SJSA1 (cell line): ENCODE measurements at regions not wholly inside any gene's neighbourhood (a gene's known extent, or its start where the extent isn't known, plus 50 kb on each side); places are given as distances from the start of the nearest gene placed in this dataset.

Experiments used
- DNase-seq, 2 experiments: peaks; one replicate each; pipeline ENCODE4 v3.0.0-alpha.2; 2015 to 2020; ENCODE audit warnings: low spot score in 2 of 2, low read depth in 1 of 2
- H3K27ac ChIP-seq: fragments of 250-450 bp; sonication (Bioruptor Pico); 2 replicates; pipeline ENCODE4 v1.5.1; 2020; ENCODE audit warnings: mild to moderate bottlenecking, moderate library complexity
- H3K27me3 ChIP-seq: fragments of 250-450 bp; sonication (Bioruptor Pico); replicated peaks from 2 replicates; pipeline ENCODE4 v1.5.1; 2020; ENCODE audit warnings: mild to moderate bottlenecking, moderate library complexity
- H3K36me3 ChIP-seq: fragments of 250-450 bp; sonication (Bioruptor Pico); 2 replicates; pipeline ENCODE4 v1.5.1; 2020; ENCODE audit warnings: mild to moderate bottlenecking
- H3K4me1 ChIP-seq: fragments of 250-450 bp; sonication (Bioruptor Pico); replicated peaks from 2 replicates; pipeline ENCODE4 v1.6.1; 2021; ENCODE audit warnings: mild to moderate bottlenecking
- H3K4me3 ChIP-seq: fragments of 250-450 bp; sonication (Bioruptor Pico); 2 replicates; pipeline ENCODE4 v1.5.1; 2020; ENCODE audit warnings: mild to moderate bottlenecking
- H3K9me3 ChIP-seq: fragments of 250-450 bp; sonication (Bioruptor Pico); replicated peaks from 2 replicates; pipeline ENCODE4 v1.5.1; 2020; ENCODE audit warnings: mild to moderate bottlenecking

DNA sequence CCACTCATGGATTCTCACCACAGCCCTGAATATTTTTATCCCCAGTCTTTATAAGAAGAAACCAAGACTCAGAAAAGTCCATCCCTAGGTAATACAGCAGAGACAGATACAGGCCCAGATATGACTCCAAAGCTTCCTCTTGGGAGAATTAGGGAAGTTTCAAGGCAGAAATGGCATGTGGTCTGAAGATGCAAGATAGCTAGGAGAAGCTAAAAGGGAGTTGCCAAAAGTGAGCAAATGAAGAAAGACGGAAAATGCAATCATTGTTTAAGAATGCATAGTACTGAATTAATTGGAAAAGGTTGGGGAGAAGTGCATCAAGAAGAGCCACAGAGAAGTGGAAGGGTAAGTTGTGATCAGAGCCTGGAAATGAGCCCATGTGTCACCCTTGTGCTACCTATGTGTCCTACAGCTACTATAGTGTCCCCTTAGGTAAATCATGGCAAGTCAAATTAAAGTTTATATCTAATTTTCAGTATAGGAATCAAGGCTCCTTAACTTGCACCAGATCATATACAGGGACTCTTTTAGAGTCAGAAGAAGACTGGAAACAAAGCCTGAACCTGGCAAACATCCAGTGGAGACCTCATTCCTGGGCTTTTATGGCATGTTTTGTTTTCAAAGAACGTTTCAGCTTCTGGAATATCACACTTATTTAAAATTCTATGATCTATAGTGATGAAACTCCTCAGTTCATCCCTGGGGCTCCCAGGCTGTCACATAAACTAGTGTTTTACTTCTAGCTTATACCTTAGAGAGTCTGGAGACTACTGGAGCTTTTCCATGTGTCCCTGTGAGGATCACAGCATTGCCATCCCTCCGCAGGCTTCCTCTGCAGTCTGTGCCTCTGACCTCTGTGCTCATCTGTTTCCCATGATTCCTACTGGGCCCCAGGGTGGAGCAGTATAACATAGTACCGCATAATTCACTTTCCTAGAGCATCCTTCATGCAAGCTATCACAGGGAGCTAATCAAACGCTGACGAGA is 189.0 kb upstream of the CDKN3 start:
- H3K36me3 ChIP-seq: no peaks in the 10 kb centered on the region
- H3K4me3 ChIP-seq: no peak overlapping the region
- H3K4me1 ChIP-seq: peaks cover 42% of the 10 kb centered on the region
- H3K9me3 ChIP-seq: no peaks in the 10 kb centered on the region; the same call in 1 of the 2 replicates
- H3K27ac ChIP-seq: no peak overlapping the region
- H3K27me3 ChIP-seq: no peaks in the 10 kb centered on the region
- no peak for DNase-seq

DNA sequence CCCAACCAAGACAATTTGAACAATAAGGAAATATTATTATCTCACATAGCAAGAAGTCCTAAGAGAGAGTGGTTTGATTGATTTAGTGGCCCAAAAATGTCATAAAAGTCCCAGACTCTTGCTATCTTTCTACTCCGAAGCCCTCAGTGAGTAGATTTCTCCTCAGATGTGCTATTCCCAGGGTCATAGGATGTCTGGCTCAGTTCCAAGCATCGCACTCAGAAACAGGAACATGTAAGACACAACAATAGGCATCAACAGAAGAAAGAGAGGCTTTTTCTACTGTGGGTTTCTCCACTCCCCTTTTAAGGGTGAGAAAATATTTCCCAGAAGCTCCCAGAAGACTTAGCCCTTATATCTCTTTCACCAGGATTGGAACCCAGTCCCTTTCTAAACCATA is 188.1 kb upstream of the CDKN3 start:
- H3K4me1 ChIP-seq: peaks cover 42% of the 10 kb centered on the region
- no peaks in the 10 kb centered on the region for H3K27me3 ChIP-seq
- DNase-seq: no peak
- no peak overlapping the region for H3K4me3 ChIP-seq
- no peaks in the 10 kb centered on the region for H3K36me3 ChIP-seq
- no peak overlapping the region for H3K27ac ChIP-seq
- H3K9me3 ChIP-seq: no peaks in the 10 kb centered on the region; the same call in 1 of the 2 replicates

DNA sequence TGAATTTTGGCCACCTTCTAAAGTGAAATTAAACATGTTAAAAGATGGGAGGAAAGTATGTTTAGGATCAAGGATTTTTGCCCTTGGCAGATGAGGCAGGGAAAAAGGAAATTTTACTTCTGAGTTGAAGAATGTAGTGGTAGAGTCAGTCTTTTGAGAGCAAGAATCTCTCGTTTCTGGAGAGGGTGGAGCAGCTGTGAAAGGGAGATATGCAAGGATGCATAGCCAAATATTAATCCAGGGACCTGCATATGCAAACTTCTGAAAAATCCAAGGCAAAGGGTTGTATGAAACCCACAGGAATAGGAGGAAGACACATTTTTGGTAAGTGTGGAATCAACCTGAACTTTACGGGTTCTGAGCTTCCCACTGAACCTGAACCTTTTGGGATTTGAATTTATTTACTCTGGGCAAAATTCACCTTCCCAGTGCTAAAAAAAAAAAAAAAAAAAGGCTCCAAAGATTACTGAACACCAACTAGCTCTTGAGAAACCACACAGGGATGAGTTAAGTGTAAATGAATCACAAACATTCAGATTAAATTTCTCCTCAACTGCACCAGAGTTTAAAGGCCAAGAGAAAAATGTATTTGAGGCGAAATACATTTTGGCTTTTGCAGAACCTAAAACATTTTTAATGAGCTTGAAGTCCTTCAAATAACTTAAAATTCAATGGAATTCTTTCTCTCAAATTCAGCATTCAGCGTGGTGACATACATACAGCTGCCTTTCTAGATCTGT is 187.1 kb upstream of the CDKN3 start:
- DNase-seq: no peak
- H3K27ac ChIP-seq: peak overlapping the region; percentile 97; the same call in 1 of the 2 replicates

DNA sequence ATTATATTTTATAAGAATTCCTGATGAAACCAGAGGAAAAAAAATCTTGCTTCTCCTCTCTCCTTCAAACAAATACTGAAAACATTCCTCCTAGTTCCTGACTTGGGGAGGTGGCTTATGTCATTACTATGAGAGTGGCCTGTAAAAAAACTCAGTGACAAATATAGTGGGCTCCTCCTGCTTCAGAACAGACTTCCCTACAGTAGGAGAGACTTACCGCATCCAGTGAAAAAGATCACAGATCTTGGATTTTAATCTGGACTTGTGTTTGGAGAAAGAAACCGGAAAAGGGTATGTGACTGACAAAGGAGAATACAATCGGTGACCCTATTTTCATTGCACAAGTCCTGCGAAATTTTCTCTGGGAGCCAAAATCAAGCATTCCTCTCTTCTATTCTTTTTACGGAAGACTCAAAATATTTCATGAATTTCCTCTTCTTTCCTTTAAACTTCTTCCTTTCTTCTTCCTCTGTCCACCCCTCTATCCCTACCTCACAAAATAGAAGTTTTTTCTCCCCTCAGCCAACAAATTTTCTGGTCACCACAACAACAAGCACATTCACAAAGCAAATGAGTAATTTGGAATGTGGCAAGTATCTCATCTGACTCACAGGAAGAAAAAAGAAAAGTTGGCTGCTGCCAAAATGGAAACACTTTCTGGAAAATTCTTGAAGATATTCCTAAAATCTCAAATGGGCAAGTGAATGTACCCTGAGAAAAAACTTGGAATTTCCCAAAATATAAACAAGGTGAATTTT is 185.1 kb upstream of the CDKN3 start:
- Histone ChIP-seq H3K9me3 (no peaks in the 10 kb centered on the region; the same call in 1 of the 2 replicates), H3K36me3 (no peaks in the 10 kb centered on the region), H3K27ac (peak overlapping the region; percentile 97), H3K4me1 (peaks cover 38% of the 10 kb centered on the region), H3K27me3 (no peaks in the 10 kb centered on the region), H3K4me3 (peak overlapping the region; percentile 4; the same call in 1 of the 2 replicates)
- DNase-seq: peak; percentile 49 to 86

More for the DNA sequence above, 187.1 kb upstream of the CDKN3 start:
- Histone ChIP-seq H3K36me3 (no peaks in the 10 kb centered on the region), H3K4me3 (no peak overlapping the region), H3K27me3 (no peaks in the 10 kb centered on the region), H3K4me1 (peaks cover 42% of the 10 kb centered on the region), H3K9me3 (no peaks in the 10 kb centered on the region; the same call in 1 of the 2 replicates)

DNA sequence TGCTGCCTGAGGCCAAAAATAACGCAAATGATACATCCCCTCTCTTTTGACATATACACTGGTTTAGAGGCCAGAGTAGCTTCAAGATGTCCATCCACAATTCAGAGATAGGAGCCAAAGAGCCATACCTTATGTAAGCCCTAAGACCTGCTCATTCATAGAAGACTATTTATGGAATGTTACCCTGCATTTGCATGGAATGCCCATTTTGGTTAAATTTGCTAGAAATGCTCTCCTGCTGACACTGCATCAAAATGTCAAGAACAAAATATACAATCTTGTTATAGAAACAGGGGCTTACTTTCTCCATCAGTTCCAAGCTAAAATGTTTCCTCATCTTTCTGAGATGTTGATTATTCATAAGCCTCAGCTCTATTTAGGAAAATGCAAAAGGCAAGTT is 183.3 kb upstream of the CDKN3 start:
- Histone ChIP-seq H3K9me3 (no peaks in the 10 kb centered on the region; the same call in 1 of the 2 replicates), H3K27me3 (no peaks in the 10 kb centered on the region), H3K27ac (no peak overlapping the region), H3K4me3 (no peak overlapping the region), H3K4me1 (peaks cover 32% of the 10 kb centered on the region), H3K36me3 (no peaks in the 10 kb centered on the region)
- no peak for DNase-seq

DNA sequence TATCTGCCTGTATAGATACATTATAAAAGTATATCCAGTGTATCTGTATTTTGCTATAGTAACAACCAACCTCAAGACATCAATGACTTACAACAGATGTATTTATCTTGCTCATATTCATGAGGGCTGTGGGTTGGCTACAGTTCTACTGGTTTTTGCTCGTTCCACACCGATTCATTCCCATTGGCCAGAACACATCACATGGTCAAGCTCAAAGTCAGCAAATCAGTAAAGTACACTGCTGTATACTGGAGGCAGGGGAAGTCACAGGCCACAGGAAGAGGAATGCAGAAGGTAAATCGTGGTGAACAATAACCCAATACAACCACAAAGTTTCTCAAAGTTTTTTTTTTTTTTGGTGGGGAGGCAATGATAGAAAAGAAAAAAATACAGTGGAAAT is 180.0 kb upstream of the CDKN3 start:
- H3K36me3 ChIP-seq: no peaks in the 10 kb centered on the region
- no peak overlapping the region for H3K27ac ChIP-seq
- H3K4me1 ChIP-seq: peaks cover 8% of the 10 kb centered on the region
- no peaks in the 10 kb centered on the region for H3K27me3 ChIP-seq
- H3K9me3 ChIP-seq: no peaks in the 10 kb centered on the region; the same call in 1 of the 2 replicates
- H3K4me3 ChIP-seq: no peak overlapping the region
- no peak for DNase-seq

DNA sequence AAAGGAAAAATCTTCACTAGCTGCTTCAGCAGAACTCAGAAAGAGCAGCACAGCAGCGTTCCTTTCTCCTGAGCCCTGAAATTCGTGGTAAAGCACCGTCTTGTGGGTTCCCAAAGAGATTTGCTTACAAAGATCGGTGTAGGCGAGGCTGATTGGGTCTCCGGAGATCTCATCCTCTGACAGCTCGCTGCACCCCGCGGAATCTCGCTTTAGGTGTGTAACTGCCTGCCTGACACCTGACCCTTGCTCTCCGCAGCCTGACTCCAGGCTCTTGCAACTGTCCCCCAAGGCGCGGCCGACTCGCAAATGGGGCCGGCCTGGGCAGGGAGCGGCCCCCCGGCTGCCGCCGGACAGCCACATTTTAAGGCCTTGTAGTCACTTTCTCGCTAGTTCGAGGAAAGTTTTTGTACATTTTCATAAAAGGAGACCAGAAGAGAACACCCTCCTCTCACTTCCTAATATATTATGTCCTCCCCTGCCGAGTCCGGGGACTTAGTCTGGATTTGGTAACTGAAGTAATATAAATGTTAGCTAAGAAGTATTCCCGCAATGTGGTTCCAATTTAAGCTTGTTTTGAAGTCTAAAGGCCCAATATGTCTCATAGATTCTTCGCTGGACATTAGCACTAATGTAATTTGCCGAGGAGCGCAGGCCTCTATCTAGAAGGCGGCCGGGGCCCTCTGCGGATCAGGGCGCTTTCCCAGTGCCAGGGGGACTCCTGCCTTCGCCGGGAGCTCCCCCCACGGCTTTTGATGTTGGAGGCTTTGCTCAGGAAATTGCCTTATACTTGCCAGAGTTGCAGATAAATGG is 177.3 kb upstream of the CDKN3 start:
- DNase-seq: no peak
- Histone ChIP-seq H3K27ac (no peak overlapping the region), H3K9me3 (no peaks in the 10 kb centered on the region), H3K4me1 (no peaks in the 10 kb centered on the region), H3K27me3 (no peaks in the 10 kb centered on the region), H3K4me3 (no peak overlapping the region), H3K36me3 (no peaks in the 10 kb centered on the region)

DNA sequence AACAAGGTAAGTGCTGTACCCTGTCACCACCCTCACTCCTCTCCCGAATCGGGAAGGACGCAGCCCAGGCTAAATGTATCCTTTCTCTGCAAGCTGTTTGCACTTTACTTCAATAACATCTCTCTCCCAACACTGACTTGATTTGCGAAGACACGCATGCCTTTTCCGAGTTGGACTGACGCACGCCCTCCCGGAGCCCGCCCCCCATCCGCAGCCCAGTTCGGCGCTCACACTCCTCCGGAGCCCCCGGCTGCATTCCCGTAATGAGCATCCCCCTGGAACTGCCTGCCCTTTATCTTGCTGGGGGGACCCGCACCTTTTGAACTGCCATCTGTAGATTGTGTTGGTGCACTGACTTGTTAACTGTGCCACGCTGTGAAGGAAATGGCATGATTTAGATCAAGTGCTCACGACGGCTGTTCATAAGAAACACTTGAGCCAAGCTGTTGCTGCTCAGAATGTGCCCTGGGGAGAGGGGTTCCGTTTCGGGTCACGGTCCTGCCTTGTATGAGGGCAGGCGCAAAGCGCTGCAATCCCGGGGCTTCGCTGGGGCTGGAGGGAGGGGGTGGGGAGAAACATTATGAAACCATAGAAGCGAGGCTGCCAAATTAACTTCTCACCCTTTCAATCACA is 176.6 kb upstream of the CDKN3 start:
- no peaks in the 10 kb centered on the region for H3K4me1 ChIP-seq
- no peak overlapping the region for H3K27ac ChIP-seq
- no peaks in the 10 kb centered on the region for H3K9me3 ChIP-seq
- no peak for DNase-seq
- no peak overlapping the region for H3K4me3 ChIP-seq
- H3K36me3 ChIP-seq: no peaks in the 10 kb centered on the region
- no peaks in the 10 kb centered on the region for H3K27me3 ChIP-seq

DNA sequence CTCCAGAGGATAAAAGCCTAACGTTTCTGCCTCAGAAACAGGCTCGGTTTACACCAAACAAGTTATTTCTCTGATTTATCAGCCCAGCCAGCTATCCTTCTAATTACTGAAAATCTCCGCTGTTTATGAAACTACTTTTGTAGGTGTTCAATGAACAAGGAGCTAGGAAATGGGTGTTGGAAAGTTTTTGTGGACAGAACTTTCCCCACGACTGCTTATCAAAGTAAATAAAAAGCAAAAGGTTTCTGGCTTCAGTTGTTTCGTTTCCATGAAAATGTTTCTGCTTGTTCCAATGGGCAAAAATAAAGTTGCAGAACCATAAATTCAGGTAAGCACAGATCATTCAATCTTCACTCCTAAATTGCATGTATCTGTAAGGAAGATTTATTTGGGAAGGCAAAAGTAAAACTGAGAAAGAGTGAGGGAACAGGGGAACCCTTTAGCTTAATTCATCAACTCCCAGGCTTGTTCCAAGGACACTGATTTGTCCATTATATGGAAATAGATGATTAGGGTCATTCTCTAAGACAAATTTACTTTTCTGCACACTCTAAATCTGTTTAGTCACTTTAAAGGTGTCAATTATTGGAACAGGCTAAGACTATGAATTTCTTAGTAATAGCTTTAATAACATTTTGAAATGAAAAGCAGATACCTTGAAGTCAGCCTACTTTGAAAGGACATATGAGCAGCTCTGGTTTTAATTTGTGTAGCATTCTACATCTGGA is 175.9 kb upstream of the CDKN3 start:
- H3K36me3 ChIP-seq: no peaks in the 10 kb centered on the region
- no peaks in the 10 kb centered on the region for H3K4me1 ChIP-seq
- no peak overlapping the region for H3K27ac ChIP-seq
- no peak overlapping the region for H3K4me3 ChIP-seq
- no peaks in the 10 kb centered on the region for H3K27me3 ChIP-seq
- no peaks in the 10 kb centered on the region for H3K9me3 ChIP-seq
- DNase-seq: no peak

DNA sequence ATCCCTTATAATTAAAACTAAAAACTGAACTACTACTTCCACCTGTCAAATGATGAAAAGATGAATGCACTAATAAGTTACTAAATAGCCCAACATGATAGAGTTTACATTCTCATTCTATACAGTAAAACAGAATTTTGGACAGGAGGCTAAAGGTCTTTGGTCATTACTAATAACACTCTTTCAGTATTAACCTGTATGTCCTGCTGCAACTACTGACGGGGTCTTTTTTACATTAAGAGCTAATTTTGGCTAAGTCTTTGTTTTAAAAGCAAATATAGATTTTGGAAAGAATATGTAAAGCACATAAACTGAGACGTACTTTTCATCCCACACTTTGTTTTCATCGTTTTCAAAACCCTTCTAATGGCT is 175.4 kb upstream of the CDKN3 start:
- no peak overlapping the region for H3K4me3 ChIP-seq
- H3K9me3 ChIP-seq: no peaks in the 10 kb centered on the region
- no peaks in the 10 kb centered on the region for H3K36me3 ChIP-seq
- no peaks in the 10 kb centered on the region for H3K4me1 ChIP-seq
- no peaks in the 10 kb centered on the region for H3K27me3 ChIP-seq
- no peak for DNase-seq
- H3K27ac ChIP-seq: no peak overlapping the region

DNA sequence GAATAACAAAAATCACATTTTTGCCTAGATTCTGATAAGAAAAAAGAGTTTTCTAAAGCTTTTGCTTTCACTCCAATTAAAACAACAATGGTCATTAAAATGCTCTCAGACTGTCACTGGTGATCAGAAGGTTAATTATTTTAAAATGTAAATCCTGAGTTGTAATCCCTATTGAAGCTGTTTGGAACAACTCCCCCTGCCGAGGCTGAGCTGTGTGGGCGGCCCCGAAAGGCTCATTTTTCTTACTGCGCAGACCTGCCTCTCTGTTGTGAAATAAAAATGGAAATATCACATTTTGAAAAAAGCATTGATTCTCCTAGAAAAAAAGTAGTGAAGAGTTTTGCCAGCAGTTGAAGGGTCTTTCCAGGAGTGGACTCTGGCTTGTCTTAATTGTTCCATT is 174.8 kb upstream of the CDKN3 start:
- H3K36me3 ChIP-seq: no peaks in the 10 kb centered on the region
- H3K4me3 ChIP-seq: no peak overlapping the region
- DNase-seq: no peak
- no peaks in the 10 kb centered on the region for H3K4me1 ChIP-seq
- H3K9me3 ChIP-seq: no peaks in the 10 kb centered on the region
- no peak overlapping the region for H3K27ac ChIP-seq
- no peaks in the 10 kb centered on the region for H3K27me3 ChIP-seq

DNA sequence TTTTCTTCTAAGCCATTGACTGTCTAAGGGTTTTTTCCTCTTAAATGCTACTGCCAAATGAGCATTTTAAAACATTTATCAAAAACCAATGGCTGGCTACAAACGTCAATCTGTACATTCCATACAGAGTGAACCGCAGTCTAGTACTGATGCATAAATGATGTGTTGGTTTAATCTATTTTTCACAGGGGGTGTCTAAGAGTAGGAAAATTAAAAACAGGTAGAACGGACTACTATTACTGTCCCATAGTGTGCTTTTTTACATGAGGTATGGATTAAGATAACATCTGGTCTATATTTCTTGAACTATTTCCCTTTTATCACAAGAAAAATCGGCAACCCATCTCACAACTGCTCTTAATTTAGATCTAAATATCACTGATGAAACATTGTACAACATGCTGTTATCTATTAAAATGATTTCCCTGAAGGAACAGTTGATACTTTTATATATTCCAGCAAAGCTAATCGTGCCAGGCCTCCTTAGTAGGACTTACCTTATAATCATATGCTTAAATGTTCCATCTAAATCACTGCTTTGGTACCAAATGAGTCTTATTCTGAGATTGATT is 172.9 kb upstream of the CDKN3 start:
- no peak for DNase-seq
- no peaks in the 10 kb centered on the region for H3K36me3 ChIP-seq

More for the DNA sequence above, 172.9 kb upstream of the CDKN3 start:
- Histone ChIP-seq H3K9me3 (no peaks in the 10 kb centered on the region), H3K27me3 (no peaks in the 10 kb centered on the region), H3K27ac (no peak overlapping the region), H3K4me3 (no peak overlapping the region), H3K4me1 (no peaks in the 10 kb centered on the region)
